HL-60 (cell line): ENCODE measurements at regions not wholly inside any gene's neighbourhood (a gene's known extent, or its start where the extent isn't known, plus 50 kb on each side); places are given as distances from the start of the nearest gene placed in this dataset.

Source experiments
- POLR2AphosphoS5 ChIP-seq: IDR thresholded peaks from 2 replicates; pipeline ENCODE4 v1.6.1; 2012; ENCODE audit warnings: low read depth
- TF ChIP-seq, protein P1 (sequence below): IDR thresholded peaks from one replicate; pipeline ENCODE4 v1.5.1; 2011; ENCODE audit warnings: low read length, control low read depth, inconsistent platforms; ENCODE audit not compliant: insufficient read depth
- TF ChIP-seq, protein P2 (sequence below): IDR thresholded peaks from 2 replicates; pipeline ENCODE4 v1.6.1; 2012; ENCODE audit warnings: low read depth; ENCODE audit not compliant: insufficient replicate concordance

GRCh38 chr4:153142700-153143438 lies 61.4 kb upstream of the TRIM2 start:
- TF ChIP-seq, protein P1, sequence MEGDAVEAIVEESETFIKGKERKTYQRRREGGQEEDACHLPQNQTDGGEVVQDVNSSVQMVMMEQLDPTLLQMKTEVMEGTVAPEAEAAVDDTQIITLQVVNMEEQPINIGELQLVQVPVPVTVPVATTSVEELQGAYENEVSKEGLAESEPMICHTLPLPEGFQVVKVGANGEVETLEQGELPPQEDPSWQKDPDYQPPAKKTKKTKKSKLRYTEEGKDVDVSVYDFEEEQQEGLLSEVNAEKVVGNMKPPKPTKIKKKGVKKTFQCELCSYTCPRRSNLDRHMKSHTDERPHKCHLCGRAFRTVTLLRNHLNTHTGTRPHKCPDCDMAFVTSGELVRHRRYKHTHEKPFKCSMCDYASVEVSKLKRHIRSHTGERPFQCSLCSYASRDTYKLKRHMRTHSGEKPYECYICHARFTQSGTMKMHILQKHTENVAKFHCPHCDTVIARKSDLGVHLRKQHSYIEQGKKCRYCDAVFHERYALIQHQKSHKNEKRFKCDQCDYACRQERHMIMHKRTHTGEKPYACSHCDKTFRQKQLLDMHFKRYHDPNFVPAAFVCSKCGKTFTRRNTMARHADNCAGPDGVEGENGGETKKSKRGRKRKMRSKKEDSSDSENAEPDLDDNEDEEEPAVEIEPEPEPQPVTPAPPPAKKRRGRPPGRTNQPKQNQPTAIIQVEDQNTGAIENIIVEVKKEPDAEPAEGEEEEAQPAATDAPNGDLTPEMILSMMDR = peak; percentile 59
- no peak for TF ChIP-seq POLR2AphosphoS5
- TF ChIP-seq, protein P2, sequence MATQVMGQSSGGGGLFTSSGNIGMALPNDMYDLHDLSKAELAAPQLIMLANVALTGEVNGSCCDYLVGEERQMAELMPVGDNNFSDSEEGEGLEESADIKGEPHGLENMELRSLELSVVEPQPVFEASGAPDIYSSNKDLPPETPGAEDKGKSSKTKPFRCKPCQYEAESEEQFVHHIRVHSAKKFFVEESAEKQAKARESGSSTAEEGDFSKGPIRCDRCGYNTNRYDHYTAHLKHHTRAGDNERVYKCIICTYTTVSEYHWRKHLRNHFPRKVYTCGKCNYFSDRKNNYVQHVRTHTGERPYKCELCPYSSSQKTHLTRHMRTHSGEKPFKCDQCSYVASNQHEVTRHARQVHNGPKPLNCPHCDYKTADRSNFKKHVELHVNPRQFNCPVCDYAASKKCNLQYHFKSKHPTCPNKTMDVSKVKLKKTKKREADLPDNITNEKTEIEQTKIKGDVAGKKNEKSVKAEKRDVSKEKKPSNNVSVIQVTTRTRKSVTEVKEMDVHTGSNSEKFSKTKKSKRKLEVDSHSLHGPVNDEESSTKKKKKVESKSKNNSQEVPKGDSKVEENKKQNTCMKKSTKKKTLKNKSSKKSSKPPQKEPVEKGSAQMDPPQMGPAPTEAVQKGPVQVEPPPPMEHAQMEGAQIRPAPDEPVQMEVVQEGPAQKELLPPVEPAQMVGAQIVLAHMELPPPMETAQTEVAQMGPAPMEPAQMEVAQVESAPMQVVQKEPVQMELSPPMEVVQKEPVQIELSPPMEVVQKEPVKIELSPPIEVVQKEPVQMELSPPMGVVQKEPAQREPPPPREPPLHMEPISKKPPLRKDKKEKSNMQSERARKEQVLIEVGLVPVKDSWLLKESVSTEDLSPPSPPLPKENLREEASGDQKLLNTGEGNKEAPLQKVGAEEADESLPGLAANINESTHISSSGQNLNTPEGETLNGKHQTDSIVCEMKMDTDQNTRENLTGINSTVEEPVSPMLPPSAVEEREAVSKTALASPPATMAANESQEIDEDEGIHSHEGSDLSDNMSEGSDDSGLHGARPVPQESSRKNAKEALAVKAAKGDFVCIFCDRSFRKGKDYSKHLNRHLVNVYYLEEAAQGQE = no peak
